ENCODE measurements at regions not wholly inside any gene's neighbourhood (a gene's known extent, or its start where the extent isn't known, plus 50 kb on each side); places are given as distances from the start of the nearest gene placed in this dataset.
"Not testable (repeated sequence)": the region's sequence is repeated elsewhere in the genome, so short reads cannot be mapped to it uniquely, and the experiment has no call there.

DNA sequence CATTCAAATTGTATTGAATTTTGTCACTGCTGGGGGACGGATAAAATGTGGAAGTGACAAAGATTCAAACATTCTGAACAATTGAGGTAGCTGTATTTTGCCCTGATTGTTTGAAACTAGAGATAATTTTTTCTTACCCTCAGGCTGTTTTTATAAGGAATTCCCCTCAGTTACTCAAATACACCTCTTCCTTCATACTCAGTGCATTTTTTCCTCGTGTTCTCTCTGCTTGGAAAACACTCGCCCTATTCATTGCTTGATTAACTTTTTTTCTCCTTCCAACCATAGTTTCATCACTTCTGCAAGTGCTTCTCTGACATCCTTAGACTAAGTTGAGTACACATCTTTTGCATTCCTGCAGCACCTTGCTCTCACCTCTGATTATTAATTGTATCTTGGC lies 454.5 kb upstream of the FAM174A start:
- 48% methylated on average over 3 of the region's 3 CpGs for WGBS
- not testable (repeated sequence) for H3K36me3 ChIP-seq; H3K4me3 ChIP-seq; H3K27ac ChIP-seq; H3K9me3 ChIP-seq; H3K4me1 ChIP-seq; DNase-seq (ENCODE audit: low spot score in 2 of 2); H3K27me3 ChIP-seq

DNA sequence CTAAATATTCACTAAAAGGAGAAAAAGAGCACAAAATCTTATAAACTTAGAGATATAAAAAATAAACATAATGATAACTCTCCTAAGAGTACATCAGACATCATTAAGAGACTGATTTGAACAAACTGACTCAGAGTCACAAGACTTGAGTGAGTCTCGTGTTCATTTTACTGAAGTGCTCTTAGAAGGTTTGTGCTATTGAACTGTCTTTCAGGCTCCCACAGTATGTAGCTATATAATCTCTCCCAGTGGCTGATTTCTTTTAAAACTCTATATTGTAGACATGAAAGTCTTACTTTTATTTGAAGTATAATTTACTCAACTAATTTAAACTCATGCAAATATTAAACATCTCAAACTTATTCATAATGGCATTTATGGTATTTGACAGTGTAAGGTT lies 456.0 kb upstream of the FAM174A start:
- H3K4me1 ChIP-seq; H3K9me3 ChIP-seq; H3K27ac ChIP-seq; H3K36me3 ChIP-seq; H3K4me3 ChIP-seq; DNase-seq (ENCODE audit: low spot score in 2 of 2); H3K27me3 ChIP-seq: not testable (repeated sequence)
- 60% methylated on average over 1 of the region's 1 CpG for WGBS

- not testable (repeated sequence) for H3K9me3 ChIP-seq; H3K36me3 ChIP-seq; H3K4me3 ChIP-seq; H3K27me3 ChIP-seq; H3K27ac ChIP-seq; DNase-seq (ENCODE audit: low spot score in 2 of 2); H3K4me1 ChIP-seq
- 100% methylated on average over 4 of the region's 17 CpGs for WGBS
Observed at GRCh38 chr5:100066020-100066419, 469.2 kb upstream of the FAM174A start.

- H3K36me3 ChIP-seq, result no peaks in the 10 kb centered on the region
- no peaks in the 10 kb centered on the region for H3K9me3 ChIP-seq
- no peaks in the 10 kb centered on the region for H3K4me1 ChIP-seq
- 76% methylated on average over 2 of the region's 2 CpGs for WGBS
- H3K27ac ChIP-seq, result no peak overlapping the region
- H3K4me3 ChIP-seq, result no peak overlapping the region
- H3K27me3 ChIP-seq, result no peaks in the 10 kb centered on the region
- no peak for DNase-seq (ENCODE audit: low spot score in 2 of 2)
- TF ChIP-seq, protein P1, sequence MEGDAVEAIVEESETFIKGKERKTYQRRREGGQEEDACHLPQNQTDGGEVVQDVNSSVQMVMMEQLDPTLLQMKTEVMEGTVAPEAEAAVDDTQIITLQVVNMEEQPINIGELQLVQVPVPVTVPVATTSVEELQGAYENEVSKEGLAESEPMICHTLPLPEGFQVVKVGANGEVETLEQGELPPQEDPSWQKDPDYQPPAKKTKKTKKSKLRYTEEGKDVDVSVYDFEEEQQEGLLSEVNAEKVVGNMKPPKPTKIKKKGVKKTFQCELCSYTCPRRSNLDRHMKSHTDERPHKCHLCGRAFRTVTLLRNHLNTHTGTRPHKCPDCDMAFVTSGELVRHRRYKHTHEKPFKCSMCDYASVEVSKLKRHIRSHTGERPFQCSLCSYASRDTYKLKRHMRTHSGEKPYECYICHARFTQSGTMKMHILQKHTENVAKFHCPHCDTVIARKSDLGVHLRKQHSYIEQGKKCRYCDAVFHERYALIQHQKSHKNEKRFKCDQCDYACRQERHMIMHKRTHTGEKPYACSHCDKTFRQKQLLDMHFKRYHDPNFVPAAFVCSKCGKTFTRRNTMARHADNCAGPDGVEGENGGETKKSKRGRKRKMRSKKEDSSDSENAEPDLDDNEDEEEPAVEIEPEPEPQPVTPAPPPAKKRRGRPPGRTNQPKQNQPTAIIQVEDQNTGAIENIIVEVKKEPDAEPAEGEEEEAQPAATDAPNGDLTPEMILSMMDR (IDR thresholded peaks at IDR 0.05), result no peak
- TF ChIP-seq EP300 (IDR thresholded peaks at IDR 0.05) (no peak), POLR2A (IDR thresholded peaks at IDR 0.05) (no peak), POLR2AphosphoS5 (IDR thresholded peaks at IDR 0.05) (no peak)
Observed at GRCh38 chr5:100043475-100043874, 491.7 kb upstream of the FAM174A start.

GRCh38 chr5:100026606-100027005 lies 508.6 kb upstream of the FAM174A start:
- H3K4me3 ChIP-seq, result no peak overlapping the region
- no peaks in the 10 kb centered on the region for H3K9me3 ChIP-seq
- no peak overlapping the region for H3K27ac ChIP-seq
- no peaks in the 10 kb centered on the region for H3K36me3 ChIP-seq
- TF ChIP-seq POLR2A (IDR thresholded peaks at IDR 0.05) (no peak), POLR2AphosphoS5 (IDR thresholded peaks at IDR 0.05) (no peak), EP300 (IDR thresholded peaks at IDR 0.05) (no peak)
- TF ChIP-seq, protein P1 (IDR thresholded peaks at IDR 0.05), result no peak
- no peaks in the 10 kb centered on the region for H3K4me1 ChIP-seq
- WGBS, result 65% methylated on average over 2 of the region's 2 CpGs
- no peaks in the 10 kb centered on the region for H3K27me3 ChIP-seq
- no peak for DNase-seq (ENCODE audit: low spot score in 2 of 2)

GRCh38 chr5:100023536-100023935 lies 511.6 kb upstream of the FAM174A start:
- DNase-seq (ENCODE audit: low spot score in 2 of 2), result no peak
- no peaks in the 10 kb centered on the region for H3K9me3 ChIP-seq
- H3K4me3 ChIP-seq, result no peak overlapping the region
- H3K27me3 ChIP-seq, result no peaks in the 10 kb centered on the region
- no peaks in the 10 kb centered on the region for H3K4me1 ChIP-seq
- no peaks in the 10 kb centered on the region for H3K36me3 ChIP-seq
- H3K27ac ChIP-seq, result no peak overlapping the region
- TF ChIP-seq, protein P1 (IDR thresholded peaks at IDR 0.05), result no peak
- no peak for TF ChIP-seq POLR2AphosphoS5 (IDR thresholded peaks at IDR 0.05)
- TF ChIP-seq EP300 (IDR thresholded peaks at IDR 0.05), result no peak
- TF ChIP-seq POLR2A (IDR thresholded peaks at IDR 0.05), result no peak

DNA sequence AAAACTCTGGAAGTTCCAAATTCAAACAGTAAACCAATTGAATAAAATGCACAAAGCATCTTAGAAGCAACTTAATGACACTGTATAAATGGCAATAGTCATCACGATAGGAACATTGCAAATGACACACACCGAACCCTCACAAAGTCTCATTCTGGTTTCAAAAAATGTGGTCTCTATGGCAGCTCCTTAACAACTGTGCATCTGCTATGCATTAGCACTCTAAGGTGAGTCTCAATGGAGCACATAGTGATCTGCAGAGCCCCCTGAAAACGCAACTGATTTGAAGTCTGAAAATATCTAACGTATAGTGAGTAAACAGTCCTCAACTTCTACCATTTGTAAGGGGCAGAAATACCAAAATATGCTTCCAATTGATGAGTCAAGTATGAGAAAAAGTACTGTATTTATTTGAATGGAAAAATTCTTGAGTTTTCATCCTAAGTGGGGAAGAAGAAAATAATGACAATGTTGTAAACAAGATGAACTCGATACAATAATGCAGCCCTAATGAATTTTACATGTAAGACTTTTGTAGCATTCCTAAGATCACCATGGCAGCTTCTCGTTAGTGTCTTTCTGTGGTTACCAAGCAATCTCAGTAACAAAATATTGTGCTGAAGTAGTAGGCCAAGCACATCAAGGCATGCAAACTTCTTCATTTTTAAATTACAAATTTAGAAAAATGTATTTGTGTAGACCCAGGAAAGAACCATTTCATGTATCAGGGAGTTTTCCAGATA lies 517.5 kb upstream of the FAM174A start:
- no peak overlapping the region for H3K4me3 ChIP-seq
- 76% methylated on average over 6 of the region's 6 CpGs for WGBS
- H3K4me1 ChIP-seq, result no peaks in the 10 kb centered on the region
- H3K9me3 ChIP-seq, result no peaks in the 10 kb centered on the region
- no peaks in the 10 kb centered on the region for H3K27me3 ChIP-seq
- DNase-seq (ENCODE audit: low spot score in 2 of 2), result no peak
- no peaks in the 10 kb centered on the region for H3K36me3 ChIP-seq
- H3K27ac ChIP-seq, result no peak overlapping the region
- TF ChIP-seq, protein P1 (IDR thresholded peaks at IDR 0.05), result no peak
- TF ChIP-seq EP300 (IDR thresholded peaks at IDR 0.05), result no peak
- TF ChIP-seq POLR2AphosphoS5 (IDR thresholded peaks at IDR 0.05), result no peak
- TF ChIP-seq POLR2A (IDR thresholded peaks at IDR 0.05), result no peak

GRCh38 chr5:100013305-100013704 lies 521.9 kb upstream of the FAM174A start:
- 90% methylated on average over 4 of the region's 4 CpGs for WGBS

GRCh38 chr5:100011160-100011559 lies 524.0 kb upstream of the FAM174A start:
- H3K9me3 ChIP-seq; DNase-seq (ENCODE audit: low spot score in 2 of 2); H3K4me3 ChIP-seq; H3K36me3 ChIP-seq; H3K27ac ChIP-seq; H3K4me1 ChIP-seq; H3K27me3 ChIP-seq: not testable (repeated sequence)
- WGBS, result 92% methylated on average over 10 of the region's 10 CpGs

More at GRCh38 chr5:100013305-100013704, 521.9 kb upstream of the FAM174A start:
- DNase-seq (ENCODE audit: low spot score in 2 of 2); H3K9me3 ChIP-seq; H3K4me1 ChIP-seq; H3K27ac ChIP-seq; H3K36me3 ChIP-seq; H3K27me3 ChIP-seq; H3K4me3 ChIP-seq: not testable (repeated sequence)
